GM23248 (cell line): ENCODE measurements at regions not wholly inside any gene's neighbourhood (a gene's known extent, or its start where the extent isn't known, plus 50 kb on each side); places are given as distances from the start of the nearest gene placed in this dataset.
A peak's percentile ranks its signal among the peaks of the same experiment; 100 is the strongest.

Source experiments
- DNase-seq: peaks from one replicate; pipeline ENCODE4 v3.0.0-alpha.2; 2015
- H2AFZ ChIP-seq: fragments of 200-600 bp; sonication (generic); 2 replicates; pipeline ENCODE4 v1.6.1; 2016; ENCODE audit warnings: antibody characterized with exemption
- H3F3A ChIP-seq: fragments of 200-600 bp; sonication (generic); 2 replicates; pipeline ENCODE4 v1.6.1; 2016; ENCODE audit warnings: mild to moderate bottlenecking, antibody characterized with exemption, mixed run types; ENCODE audit not compliant: insufficient read depth
- H3K27ac ChIP-seq: fragments of 200-600 bp; sonication (generic); 2 replicates; pipeline ENCODE4 v1.5.1; 2016; ENCODE audit warnings: mild to moderate bottlenecking
- H3K27me3 ChIP-seq: fragments of 200-600 bp; sonication (generic); replicated peaks from 2 replicates; pipeline ENCODE4 v1.6.1; 2016; ENCODE audit warnings: mild to moderate bottlenecking; ENCODE audit not compliant: insufficient read depth
- H3K36me3 ChIP-seq: fragments of 200-600 bp; sonication (generic); 2 replicates; pipeline ENCODE4 v1.6.1; 2016; ENCODE audit warnings: low read depth, mild to moderate bottlenecking
- H3K4me1 ChIP-seq: fragments of 200-600 bp; sonication (generic); 2 replicates; pipeline ENCODE4 v1.6.1; 2016; ENCODE audit warnings: mild to moderate bottlenecking; ENCODE audit not compliant: insufficient read depth
- H3K4me2 ChIP-seq: fragments of 200-600 bp; sonication (generic); one replicate; pipeline ENCODE4 v1.6.1; 2016; ENCODE audit warnings: mild to moderate bottlenecking; ENCODE audit not compliant: unreplicated experiment
- H3K4me3 ChIP-seq: fragments of 200-600 bp; sonication (generic); 2 replicates; pipeline ENCODE4 v1.5.1; 2016; ENCODE audit warnings: mild to moderate bottlenecking
- H3K79me2 ChIP-seq: fragments of 200-600 bp; sonication (generic); 2 replicates; pipeline ENCODE4 v1.6.1; 2016; ENCODE audit warnings: mild to moderate bottlenecking; ENCODE audit not compliant: insufficient read depth
- H3K9ac ChIP-seq: fragments of 200-600 bp; sonication (generic); 2 replicates; pipeline ENCODE4 v1.6.1; 2016; ENCODE audit warnings: mild to moderate bottlenecking
- H3K9me2 ChIP-seq: fragments of 200-600 bp; sonication (generic); 2 replicates; pipeline ENCODE4 v1.6.1; 2016; ENCODE audit warnings: mixed run types, mild to moderate bottlenecking, moderate library complexity; ENCODE audit not compliant: insufficient read depth
- H3K9me3 ChIP-seq: fragments of 200-600 bp; sonication (generic); one replicate; pipeline ENCODE4 v1.6.1; 2017; ENCODE audit warnings: low read depth
- H4K20me1 ChIP-seq: fragments of 200-600 bp; sonication (generic); 2 replicates; pipeline ENCODE4 v1.6.0; 2016; ENCODE audit not compliant: insufficient read depth
- EZH2 ChIP-seq: fragments of 200-600 bp; sonication (generic); IDR thresholded peaks from 2 replicates; pipeline ENCODE4 v1.6.1; 2018; ENCODE audit warnings: antibody characterized with exemption, mild to moderate bottlenecking; ENCODE audit not compliant: insufficient read depth, poor library complexity, severe bottlenecking
- EZH2phosphoT487 ChIP-seq: fragments of 200-600 bp; sonication (generic); IDR thresholded peaks from 2 replicates; pipeline ENCODE4 v1.6.1; 2018; ENCODE audit warnings: antibody characterized with exemption, moderate library complexity, mild to moderate bottlenecking, low read depth; ENCODE audit not compliant: insufficient read depth
- WGBS, 2 experiments: methylation state at CpG; one replicate each; pipeline ENCODE4 v1.1.6; 2015 to 2017; ENCODE audit warnings: low lambda C conversion rate in 2 of 2, low coverage in 1 of 2; ENCODE audit errors: missing lambda C conversion rate in 2 of 2; 5-methylcytosine and 5-hydroxymethylcytosine counted together
- in situ Hi-C: fragments of 300-500 bp; cut with MboI; formaldehyde crosslinking; loops from 2 replicates; pipeline ENCODE4 v1.15.0; 2020

DNA sequence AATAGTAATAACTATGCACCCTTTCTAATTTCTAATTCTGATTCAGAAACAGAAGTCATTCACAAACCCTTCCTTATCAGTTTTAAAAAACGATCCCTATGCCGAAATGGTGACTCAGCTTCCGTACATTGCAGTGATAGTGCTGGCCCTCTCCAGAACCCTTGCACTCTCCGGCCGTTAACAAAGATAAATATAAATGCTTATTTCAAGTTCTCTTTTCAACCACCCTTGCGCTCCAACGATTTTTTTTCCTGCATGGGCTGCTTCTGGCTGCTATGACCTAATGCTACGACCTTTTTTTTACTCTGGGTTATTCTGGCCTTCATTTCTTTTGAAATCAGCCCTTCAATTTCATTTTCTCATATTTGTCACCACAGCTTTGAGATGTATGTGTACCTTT, 646.2 kb downstream of the NTRK3 start:
- H4K20me1 ChIP-seq: no peaks in the 10 kb centered on the region
- no peaks in the 10 kb centered on the region for H3K9me3 ChIP-seq
- no peaks in the 10 kb centered on the region for H3K36me3 ChIP-seq
- H3K79me2 ChIP-seq: no peaks in the 10 kb centered on the region
- 71 to 75% methylated on average over 8 of the region's 8 CpGs for WGBS, 2 experiments
- no peak for DNase-seq
- in situ Hi-C loops: no loop called here
- H2AFZ ChIP-seq: no peak overlapping the region
- no peaks in the 10 kb centered on the region for H3F3A ChIP-seq
- no peak overlapping the region for H3K9ac ChIP-seq
- peaks cover 13% of the 10 kb centered on the region for H3K4me1 ChIP-seq
- no peak overlapping the region for H3K27ac ChIP-seq
- no peak for TF ChIP-seq EZH2
- no peaks in the 10 kb centered on the region for H3K9me2 ChIP-seq
- H3K4me3 ChIP-seq: no peak overlapping the region
- no peaks in the 10 kb centered on the region for H3K27me3 ChIP-seq
- no peak overlapping the region for H3K4me2 ChIP-seq

DNA sequence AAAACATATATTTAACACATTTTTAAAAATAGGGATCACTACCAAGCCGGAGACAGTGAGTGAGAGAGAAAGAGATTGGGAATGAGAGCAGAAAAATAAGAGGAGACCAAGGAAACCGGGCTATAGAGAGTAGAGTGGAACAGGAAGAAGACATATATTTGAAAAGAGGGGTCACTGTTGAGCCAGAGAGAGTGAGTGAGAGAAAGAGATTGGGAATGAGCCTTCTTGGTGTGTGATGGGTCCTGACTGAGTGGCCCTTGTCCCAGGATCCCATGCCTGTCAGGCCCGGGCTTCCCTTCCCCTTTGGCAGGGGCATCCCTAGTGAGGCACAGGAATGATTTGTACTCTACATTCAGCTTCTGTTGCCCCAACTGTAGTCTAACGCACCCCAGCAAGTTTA, 646.6 kb downstream of the NTRK3 start:
- Histone ChIP-seq H3F3A (no peaks in the 10 kb centered on the region), H3K36me3 (no peaks in the 10 kb centered on the region), H3K4me1 (peaks cover 13% of the 10 kb centered on the region), H3K4me3 (no peak overlapping the region), H3K9me2 (no peaks in the 10 kb centered on the region), H3K27me3 (no peaks in the 10 kb centered on the region), H2AFZ (peak overlapping the region; percentile 6; the same call in 1 of the 2 replicates), H3K9me3 (no peaks in the 10 kb centered on the region), H3K4me2 (peak overlapping the region; percentile 57), H4K20me1 (no peaks in the 10 kb centered on the region), H3K9ac (no peak overlapping the region), H3K79me2 (no peaks in the 10 kb centered on the region), H3K27ac (peak overlapping the region; percentile 25)
- WGBS, 2 experiments: 35 to 49% methylated on average over 4 of the region's 4 CpGs
- in situ Hi-C loops: no loop called here
- no peak for TF ChIP-seq EZH2
- no peak for TF ChIP-seq EZH2phosphoT487
- no peak for DNase-seq

DNA sequence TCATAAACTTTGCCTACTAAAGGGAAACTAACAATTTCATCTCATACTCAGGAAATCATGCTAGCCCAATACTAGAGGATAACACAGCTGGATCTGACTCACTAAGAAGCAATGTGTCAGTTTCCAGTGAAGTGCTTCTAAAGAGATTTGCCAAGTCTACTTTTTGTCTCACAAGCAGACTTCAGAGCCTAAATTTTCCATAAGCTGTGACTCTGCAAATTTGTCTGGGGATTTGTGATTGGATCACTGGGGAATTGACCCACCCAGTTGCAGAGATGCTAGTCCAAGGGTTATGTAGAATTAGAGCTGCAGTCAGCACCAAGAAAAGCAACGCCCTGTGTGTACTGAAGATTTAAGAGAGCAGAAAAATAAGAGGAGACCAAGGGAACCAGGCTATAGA, 647.1 kb downstream of the NTRK3 start:
- Histone ChIP-seq H3K79me2 (no peaks in the 10 kb centered on the region), H3K9me2 (no peaks in the 10 kb centered on the region), H3K27ac (peak overlapping the region; percentile 25), H3K9me3 (no peaks in the 10 kb centered on the region), H3K9ac (no peak overlapping the region), H4K20me1 (no peaks in the 10 kb centered on the region), H3K4me1 (peaks cover 13% of the 10 kb centered on the region), H3K36me3 (no peaks in the 10 kb centered on the region), H3F3A (no peaks in the 10 kb centered on the region), H3K4me3 (no peak overlapping the region), H3K27me3 (no peaks in the 10 kb centered on the region), H2AFZ (peak overlapping the region; percentile 6; the same call in 1 of the 2 replicates), H3K4me2 (peak overlapping the region; percentile 57)
- DNase-seq: peak; percentile 82
- in situ Hi-C loops: no loop called here
- 30 to 34% methylated on average over 1 of the region's 1 CpG for WGBS, 2 experiments
- TF ChIP-seq EZH2: no peak
- no peak for TF ChIP-seq EZH2phosphoT487

DNA sequence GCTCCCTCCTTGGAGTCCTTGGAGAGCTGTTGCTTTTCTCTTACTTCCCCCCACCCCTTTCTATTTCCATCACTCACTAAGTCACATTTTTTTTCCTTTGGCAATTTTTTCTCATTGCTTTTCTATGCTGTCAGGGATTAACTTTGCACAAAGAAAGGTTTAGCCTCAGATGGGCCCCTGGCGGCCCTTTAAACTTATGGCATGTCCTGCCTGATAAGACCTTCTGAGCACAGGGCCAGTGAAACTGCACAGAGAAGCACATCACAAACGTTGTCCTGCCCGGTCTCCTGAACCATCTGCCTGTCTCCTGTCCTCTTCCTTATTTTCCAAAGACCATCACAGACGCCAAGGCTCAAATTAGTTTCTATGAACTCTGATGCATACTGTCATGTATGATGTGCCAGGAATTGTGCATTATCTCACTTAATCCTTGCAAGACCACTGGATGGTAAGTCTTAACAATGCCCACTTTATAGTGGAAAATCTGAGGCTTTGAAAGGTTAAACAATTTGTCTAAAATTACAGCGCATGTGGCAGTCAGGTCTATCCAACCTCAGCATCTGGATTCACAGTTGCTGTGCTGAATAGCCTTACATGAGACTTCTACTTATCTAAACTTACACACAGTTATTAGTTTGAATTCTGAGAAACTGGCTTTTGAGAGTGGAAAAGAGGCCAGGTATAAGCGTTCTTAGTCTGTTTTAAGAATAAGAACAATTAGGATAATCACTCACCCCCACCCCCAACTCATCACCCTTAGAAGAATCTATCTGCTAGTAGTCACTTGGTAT, 648.1 kb downstream of the NTRK3 start:
- no peaks in the 10 kb centered on the region for H4K20me1 ChIP-seq
- no peaks in the 10 kb centered on the region for H3K9me2 ChIP-seq
- in situ Hi-C loops: no loop called here
- DNase-seq: no peak
- WGBS, 2 experiments: 54 to 56% methylated on average over 6 of the region's 6 CpGs
- H2AFZ ChIP-seq: no peak overlapping the region
- TF ChIP-seq EZH2phosphoT487 (no peak), EZH2 (no peak)
- H3K9me3 ChIP-seq: no peaks in the 10 kb centered on the region
- H3K79me2 ChIP-seq: no peaks in the 10 kb centered on the region
- no peak overlapping the region for H3K4me2 ChIP-seq
- H3K9ac ChIP-seq: no peak overlapping the region
- H3K4me3 ChIP-seq: no peak overlapping the region
- H3K36me3 ChIP-seq: no peaks in the 10 kb centered on the region
- no peaks in the 10 kb centered on the region for H3K27me3 ChIP-seq
- H3K27ac ChIP-seq: no peak overlapping the region
- H3F3A ChIP-seq: no peaks in the 10 kb centered on the region
- peaks cover 13% of the 10 kb centered on the region for H3K4me1 ChIP-seq

DNA sequence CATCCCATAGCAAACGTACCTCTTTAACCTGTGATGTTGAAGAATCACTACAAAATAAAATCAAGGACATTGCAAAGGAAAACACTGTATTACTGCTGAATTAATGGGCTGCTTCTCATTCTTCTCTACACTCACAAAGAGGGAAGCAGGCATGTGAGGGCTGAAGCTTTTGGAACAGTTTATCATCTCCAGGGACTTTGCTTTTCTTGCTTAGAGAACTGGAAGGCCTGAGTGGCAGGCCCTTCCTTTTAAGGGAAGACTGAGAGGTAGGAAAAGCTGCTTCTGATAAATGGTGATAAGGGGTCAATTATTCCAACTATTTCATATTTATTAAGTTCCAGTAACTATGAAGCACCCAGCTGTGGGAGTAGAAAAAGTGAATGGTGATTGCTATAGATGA, 649.6 kb downstream of the NTRK3 start:
- Histone ChIP-seq H3F3A (no peaks in the 10 kb centered on the region), H4K20me1 (no peaks in the 10 kb centered on the region), H3K4me1 (peaks cover 13% of the 10 kb centered on the region), H3K4me2 (no peak overlapping the region), H3K27me3 (no peaks in the 10 kb centered on the region), H2AFZ (no peak overlapping the region), H3K4me3 (no peak overlapping the region), H3K9ac (no peak overlapping the region), H3K9me3 (no peaks in the 10 kb centered on the region), H3K27ac (no peak overlapping the region), H3K9me2 (no peaks in the 10 kb centered on the region), H3K79me2 (no peaks in the 10 kb centered on the region), H3K36me3 (no peaks in the 10 kb centered on the region)
- in situ Hi-C loops: no loop called here
- DNase-seq: no peak
- TF ChIP-seq EZH2phosphoT487 (no peak), EZH2 (no peak)
- WGBS, 2 experiments: 58 to 75% methylated on average over 1 of the region's 1 CpG
